Daoy (cell line): ENCODE measurements at regions not wholly inside any gene's neighbourhood (a gene's known extent, or its start where the extent isn't known, plus 50 kb on each side); places are given as distances from the start of the nearest gene placed in this dataset.

Source experiments
- DNase-seq: peaks from one replicate; pipeline ENCODE4 v3.0.0-alpha.2; 2015; ENCODE audit warnings: low read depth

- DNase-seq, result no peak
These were observed 79.1 kb upstream of the ALDH1B1 start for GRCh38 chr9:38313421-38313820.

GRCh38 chr9:38312406-38312805 lies 80.1 kb upstream of the ALDH1B1 start:
- no peak for DNase-seq

GRCh38 chr9:38311382-38312270 lies 80.9 kb upstream of the ALDH1B1 start:
- peak; percentile 38 for DNase-seq

- peak; percentile 76 for DNase-seq
These were observed 82.9 kb upstream of the ALDH1B1 start for GRCh38 chr9:38309324-38310195.

GRCh38 chr9:38308136-38308535 lies 84.4 kb upstream of the ALDH1B1 start:
- no peak for DNase-seq

GRCh38 chr9:38306899-38307298 lies 85.6 kb upstream of the ALDH1B1 start:
- DNase-seq, result no peak

- no peak for DNase-seq
These were observed 86.9 kb upstream of the ALDH1B1 start for GRCh38 chr9:38305582-38305981.

GRCh38 chr9:38301376-38302106 lies 91.0 kb upstream of the ALDH1B1 start:
- no peak for DNase-seq

- no peak for DNase-seq
These were observed 92.6 kb upstream of the ALDH1B1 start for GRCh38 chr9:38299856-38300255.

GRCh38 chr9:38298904-38299303 lies 93.6 kb upstream of the ALDH1B1 start:
- no peak for DNase-seq

GRCh38 chr9:38298503-38298902 lies 94.0 kb upstream of the ALDH1B1 start:
- no peak for DNase-seq

GRCh38 chr9:38296807-38297206 lies 95.7 kb upstream of the ALDH1B1 start:
- no peak for DNase-seq

- DNase-seq, result no peak
These were observed 96.7 kb upstream of the ALDH1B1 start for GRCh38 chr9:38295764-38296163.

- DNase-seq, result no peak
These were observed 98.1 kb upstream of the ALDH1B1 start for GRCh38 chr9:38294220-38294960.

GRCh38 chr9:38293022-38293421 lies 99.5 kb upstream of the ALDH1B1 start:
- no peak for DNase-seq

- no peak for DNase-seq
These were observed 100.0 kb upstream of the ALDH1B1 start for GRCh38 chr9:38292480-38292879.

GRCh38 chr9:38289866-38290245 lies 102.6 kb upstream of the ALDH1B1 start:
- no peak for DNase-seq

GRCh38 chr9:38289236-38289865 lies 103.2 kb upstream of the ALDH1B1 start:
- DNase-seq, result no peak

- no peak for DNase-seq
These were observed 104.0 kb upstream of the ALDH1B1 start for GRCh38 chr9:38288502-38288901.

GRCh38 chr9:38287420-38287985 lies 105.0 kb upstream of the ALDH1B1 start:
- peak; percentile 31 for DNase-seq

- no peak for DNase-seq
These were observed 105.7 kb upstream of the ALDH1B1 start for GRCh38 chr9:38286766-38287165.
